ENCODE measurements at regions not wholly inside any gene's neighbourhood (a gene's known extent, or its start where the extent isn't known, plus 50 kb on each side); places are given as distances from the start of the nearest gene placed in this dataset.

DNA sequence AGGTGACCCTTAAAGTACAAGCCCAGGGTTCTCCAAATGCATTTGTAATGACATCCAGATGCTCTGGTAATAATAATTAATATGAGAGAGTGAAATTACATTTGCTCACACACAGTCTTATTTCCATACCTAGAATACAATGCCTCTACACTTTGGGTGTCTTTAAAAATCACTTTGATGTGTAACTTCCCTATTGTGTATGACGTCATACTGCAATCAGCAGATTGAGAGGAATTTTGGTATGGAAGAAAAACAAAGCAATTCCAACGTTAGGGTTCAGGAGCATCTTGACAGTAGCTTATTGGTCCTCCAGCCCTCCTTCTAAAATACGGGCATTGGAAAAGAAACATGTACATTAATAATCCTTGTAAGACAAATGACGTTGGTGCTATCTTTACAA, 670.6 kb upstream of the ZNF385D start:
- Histone ChIP-seq H3K9me3 (ENCODE audit: control insufficient read depth, insufficient read depth, low read length) (no peaks in the 10 kb centered on the region), H3K27me3 (ENCODE audit: control insufficient read depth, insufficient read depth, low read length) (no peaks in the 10 kb centered on the region), H3K27ac (ENCODE audit: low read length) (no peak overlapping the region), H3K4me3 (ENCODE audit: low read length) (no peak overlapping the region), H3K36me3 (ENCODE audit: control insufficient read depth, insufficient read depth, low read length) (no peaks in the 10 kb centered on the region), H3K4me1 (ENCODE audit: control insufficient read depth, insufficient read depth, low read length) (no peaks in the 10 kb centered on the region)
- intact Hi-C loops (cut with micrococcal nuclease) = no loop called here
- Mint-ChIP-seq H3K4me1 (no peaks in the 10 kb centered on the region), H3K4me3 (no peak overlapping the region), H3K9me3 (peaks cover 7 to 11% of the 10 kb centered on the region in 2 donors), H3K27me3 (ENCODE audit: low read depth in 2 of 2) (no peaks in the 10 kb centered on the region), H3K27ac (no peak overlapping the region), H3K36me3 (no peaks in the 10 kb centered on the region)
- ATAC-seq (no peak), DNase-seq (no peak)
- no peak for TF ChIP-seq CTCF (IDR thresholded peaks at IDR 0.05)
- WGBS (ENCODE audit: insufficient coverage) = 83% methylated on average over 2 of the region's 4 CpGs

DNA sequence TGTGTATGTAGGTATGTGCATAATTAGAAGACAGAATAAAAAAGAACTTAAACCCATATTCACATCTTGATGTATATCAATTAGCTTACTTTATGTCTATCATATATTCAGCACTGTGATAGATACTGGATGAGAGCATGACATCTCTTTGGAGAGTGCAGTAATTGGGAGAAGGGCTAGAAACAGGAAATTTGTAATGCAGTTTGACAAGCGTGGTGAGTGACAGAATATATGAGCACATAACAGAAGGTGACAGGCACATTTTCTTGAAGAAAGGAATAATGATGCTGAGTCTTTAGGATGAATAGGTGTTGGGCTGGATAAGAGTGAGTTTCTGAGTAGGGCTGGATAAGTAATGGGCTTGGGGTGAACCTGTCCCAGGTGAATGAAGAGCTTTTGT, 680.3 kb upstream of the ZNF385D start:
- TF ChIP-seq CTCF (IDR thresholded peaks at IDR 0.05) = no peak
- no peak overlapping the region for H3K4me3 Mint-ChIP-seq
- no peaks in the 10 kb centered on the region for H3K36me3 Mint-ChIP-seq
- intact Hi-C loops (cut with micrococcal nuclease) = no loop called here
- Histone ChIP-seq H3K27me3 (ENCODE audit: control insufficient read depth, insufficient read depth, low read length) (no peaks in the 10 kb centered on the region), H3K4me1 (ENCODE audit: control insufficient read depth, insufficient read depth, low read length) (no peaks in the 10 kb centered on the region), H3K9me3 (ENCODE audit: control insufficient read depth, insufficient read depth, low read length) (no peaks in the 10 kb centered on the region), H3K4me3 (ENCODE audit: low read length) (no peak overlapping the region), H3K36me3 (ENCODE audit: control insufficient read depth, insufficient read depth, low read length) (no peaks in the 10 kb centered on the region), H3K27ac (ENCODE audit: low read length) (no peak overlapping the region)
- 75% methylated on average over 1 of the region's 1 CpG for WGBS (ENCODE audit: insufficient coverage)
- ATAC-seq (no peak), DNase-seq (no peak)
- no peaks in the 10 kb centered on the region for H3K27me3 Mint-ChIP-seq (ENCODE audit: low read depth in 2 of 2)
- no peaks in the 10 kb centered on the region for H3K4me1 Mint-ChIP-seq
- peaks cover 7 to 10% of the 10 kb centered on the region in 2 donors for H3K9me3 Mint-ChIP-seq
- no peak overlapping the region for H3K27ac Mint-ChIP-seq

DNA sequence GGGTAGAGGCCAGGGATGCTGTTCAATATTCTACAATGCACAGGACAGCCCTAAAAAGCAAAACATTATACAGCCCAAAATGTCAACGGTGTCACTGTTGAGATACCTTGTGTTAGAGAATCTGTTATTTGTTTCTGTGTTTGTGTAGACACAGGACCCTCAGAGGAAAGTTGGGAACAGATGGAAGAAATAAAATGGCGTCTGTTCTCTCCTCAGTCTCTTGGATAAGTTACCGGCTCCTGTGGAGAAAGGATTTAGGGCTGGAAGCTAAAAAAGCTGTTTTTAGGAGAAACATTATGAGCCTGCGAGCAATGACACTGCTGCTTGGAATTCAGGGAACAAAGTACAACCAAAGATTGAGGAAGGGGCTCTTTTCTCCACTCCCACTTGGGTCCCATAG, 688.6 kb upstream of the ZNF385D start:
- intact Hi-C loops (cut with micrococcal nuclease) = no loop called here
- H3K27me3 Mint-ChIP-seq (ENCODE audit: low read depth in 2 of 2) = no peaks in the 10 kb centered on the region

More for the DNA sequence above, 688.6 kb upstream of the ZNF385D start:
- Mint-ChIP-seq H3K4me1 (no peaks in the 10 kb centered on the region), H3K36me3 (no peaks in the 10 kb centered on the region), H3K9me3 (peaks cover 7 to 19% of the 10 kb centered on the region in 2 donors), H3K4me3 (no peak overlapping the region), H3K27ac (no peak overlapping the region)
- DNase-seq (no peak), ATAC-seq (no peak)
- Histone ChIP-seq H3K4me1 (ENCODE audit: control insufficient read depth, insufficient read depth, low read length) (no peaks in the 10 kb centered on the region), H3K27me3 (ENCODE audit: control insufficient read depth, insufficient read depth, low read length) (no peaks in the 10 kb centered on the region), H3K4me3 (ENCODE audit: low read length) (no peak overlapping the region), H3K9me3 (ENCODE audit: control insufficient read depth, insufficient read depth, low read length) (no peaks in the 10 kb centered on the region), H3K36me3 (ENCODE audit: control insufficient read depth, insufficient read depth, low read length) (no peaks in the 10 kb centered on the region), H3K27ac (ENCODE audit: low read length) (no peak overlapping the region)
- TF ChIP-seq CTCF (IDR thresholded peaks at IDR 0.05) = no peak
- 85% methylated on average over 4 of the region's 4 CpGs for WGBS (ENCODE audit: insufficient coverage)
